NT2/D1 (cell line): ENCODE measurements at regions not wholly inside any gene's neighbourhood (a gene's known extent, or its start where the extent isn't known, plus 50 kb on each side); places are given as distances from the start of the nearest gene placed in this dataset.

Source experiments
- DNase-seq: peaks from one replicate; pipeline ENCODE4 v3.0.0-alpha.2; 2011; ENCODE audit warnings: low read depth, low spot score
- H3K27me3 ChIP-seq: 2 replicates; pipeline ENCODE4 v1.6.0; 2011; ENCODE audit warnings: mild to moderate bottlenecking; ENCODE audit not compliant: insufficient read length, insufficient read depth
- H3K36me3 ChIP-seq: 2 replicates; pipeline ENCODE4 v1.6.1; 2011; ENCODE audit warnings: mild to moderate bottlenecking, low read length, mixed read lengths; ENCODE audit not compliant: insufficient read depth, insufficient read length
- H3K4me1 ChIP-seq: 2 replicates; pipeline ENCODE4 v1.5.1; 2011; ENCODE audit not compliant: insufficient read depth, insufficient read length
- H3K4me3 ChIP-seq: 2 replicates; pipeline ENCODE4 v1.5.1; 2011; ENCODE audit warnings: low read depth; ENCODE audit not compliant: insufficient read length
- H3K9ac ChIP-seq: 2 replicates; pipeline ENCODE4 v1.6.0; 2011; ENCODE audit warnings: low read depth; ENCODE audit not compliant: insufficient read length
- H3K9me3 ChIP-seq: 2 replicates; pipeline ENCODE4 v1.5.1; 2011; ENCODE audit warnings: mild to moderate bottlenecking, low read length; ENCODE audit not compliant: insufficient read depth
- SUZ12 ChIP-seq: IDR thresholded peaks from 2 replicates; pipeline ENCODE4 v1.6.1; 2011; ENCODE audit not compliant: insufficient read length, insufficient read depth; ENCODE audit errors: extremely low read depth
- YY1 ChIP-seq: IDR thresholded peaks from 2 replicates; pipeline ENCODE4 v1.6.1; 2011; ENCODE audit not compliant: insufficient read length, insufficient read depth
- ZNF274 ChIP-seq: IDR thresholded peaks from 2 replicates; pipeline ENCODE4 v1.6.1; 2011; ENCODE audit warnings: mild to moderate bottlenecking, low read depth, low read length

DNA sequence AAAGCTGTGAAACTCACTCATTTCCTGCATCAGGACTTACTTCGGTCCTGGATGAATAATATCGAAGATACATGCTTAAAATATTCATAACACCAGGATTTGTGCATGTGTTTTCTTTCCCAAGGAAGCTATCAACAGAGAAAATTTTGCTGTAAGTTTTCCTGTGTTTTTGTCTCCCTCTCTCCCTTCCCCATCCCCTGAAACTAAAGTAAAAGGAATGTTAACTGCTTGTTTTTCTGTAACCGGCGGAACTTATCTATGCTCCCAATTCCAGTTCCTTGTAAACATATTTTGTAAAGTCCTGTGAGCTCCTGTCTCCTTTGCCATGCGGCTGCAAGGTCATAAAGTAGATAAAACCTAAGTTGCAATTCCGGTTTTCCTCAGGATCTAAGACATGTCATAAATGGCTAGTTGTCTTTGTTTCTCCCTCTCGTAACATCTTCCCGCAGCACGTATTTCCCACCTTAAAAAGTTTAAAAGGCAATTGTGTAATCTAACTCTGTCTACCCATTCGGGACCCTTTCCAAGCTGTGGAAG lies 79.0 kb upstream of the POM121L12 start:
- H3K36me3 ChIP-seq: no peaks in the 10 kb centered on the region
- H3K4me1 ChIP-seq: no peaks in the 10 kb centered on the region
- H3K27me3 ChIP-seq: no peaks in the 10 kb centered on the region
- no peak for DNase-seq
- H3K4me3 ChIP-seq: no peak overlapping the region
- no peak overlapping the region for H3K9ac ChIP-seq
- TF ChIP-seq ZNF274: no peak
- no peak for TF ChIP-seq SUZ12
- no peak for TF ChIP-seq YY1
- H3K9me3 ChIP-seq: no peaks in the 10 kb centered on the region; the same call in 1 of the 2 replicates

DNA sequence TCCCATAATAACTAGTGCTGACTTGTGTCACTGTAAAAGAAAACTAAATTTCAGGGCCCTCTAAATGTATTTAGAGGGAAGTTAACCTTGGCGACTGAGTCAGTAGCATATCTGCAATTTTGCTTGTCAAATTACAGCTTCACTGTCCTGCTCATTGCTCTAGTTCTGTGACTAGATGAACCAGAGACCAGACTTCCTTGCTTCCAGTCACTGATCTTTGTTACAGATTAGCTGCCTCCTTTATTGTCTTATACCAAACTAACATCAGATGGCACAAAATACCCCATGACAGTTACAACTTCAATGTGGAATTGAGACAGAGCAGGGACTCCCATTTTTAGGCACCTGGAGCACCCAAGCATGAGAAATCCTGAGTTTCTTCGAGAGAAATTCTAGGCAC lies 79.9 kb upstream of the POM121L12 start:
- TF ChIP-seq SUZ12 (no peak), ZNF274 (no peak), YY1 (no peak)
- Histone ChIP-seq H3K4me3 (no peak overlapping the region), H3K4me1 (no peaks in the 10 kb centered on the region), H3K9ac (no peak overlapping the region), H3K36me3 (no peaks in the 10 kb centered on the region), H3K27me3 (no peaks in the 10 kb centered on the region), H3K9me3 (no peaks in the 10 kb centered on the region; the same call in 1 of the 2 replicates)
- no peak for DNase-seq

DNA sequence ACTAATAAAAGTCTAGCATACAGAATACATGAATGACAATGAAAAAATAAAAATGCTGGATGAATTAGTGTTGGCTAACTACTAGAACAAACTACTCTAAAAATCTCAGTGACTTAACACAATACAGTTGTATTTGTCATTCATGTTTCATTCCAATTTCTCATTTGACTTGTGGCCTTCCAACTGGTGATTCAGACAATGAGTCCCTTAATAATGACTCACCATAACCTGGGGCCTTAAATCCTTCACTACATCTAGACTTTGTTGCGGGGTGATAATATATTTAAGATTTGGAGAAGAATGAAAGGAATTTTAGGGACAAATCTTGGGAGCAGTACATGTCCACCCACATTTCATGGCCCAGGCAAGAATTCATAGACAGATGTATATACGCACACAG lies 90.5 kb upstream of the POM121L12 start:
- no peaks in the 10 kb centered on the region for H3K27me3 ChIP-seq
- H3K9me3 ChIP-seq: no peaks in the 10 kb centered on the region
- H3K4me1 ChIP-seq: no peaks in the 10 kb centered on the region
- DNase-seq: no peak
- TF ChIP-seq SUZ12: no peak
- H3K9ac ChIP-seq: no peak overlapping the region
- H3K4me3 ChIP-seq: no peak overlapping the region
- no peaks in the 10 kb centered on the region for H3K36me3 ChIP-seq

DNA sequence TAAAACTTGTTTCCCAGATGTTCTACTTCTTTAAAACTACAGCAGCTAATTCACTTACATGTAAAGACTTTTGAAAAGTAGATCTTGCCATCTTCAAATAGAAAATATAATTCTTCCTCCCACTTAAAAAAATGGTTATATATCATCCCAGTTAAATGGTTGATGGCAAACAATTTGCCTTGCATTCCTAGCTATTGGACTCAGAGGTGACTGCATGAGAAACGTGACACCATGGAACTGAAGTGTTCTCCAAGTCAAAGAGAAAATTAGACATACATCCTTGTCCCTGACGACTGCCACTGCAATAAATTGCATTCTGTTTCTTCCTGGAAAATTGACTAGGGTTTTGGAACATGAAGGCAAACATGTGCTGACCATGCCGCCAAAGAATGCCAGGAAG lies 95.0 kb upstream of the POM121L12 start:
- no peaks in the 10 kb centered on the region for H3K36me3 ChIP-seq
- no peaks in the 10 kb centered on the region for H3K4me1 ChIP-seq
- no peak for DNase-seq
- no peaks in the 10 kb centered on the region for H3K9me3 ChIP-seq
- H3K4me3 ChIP-seq: no peak overlapping the region
- H3K27me3 ChIP-seq: no peaks in the 10 kb centered on the region
- TF ChIP-seq ZNF274 (no peak), SUZ12 (no peak), YY1 (no peak)
- no peak overlapping the region for H3K9ac ChIP-seq

DNA sequence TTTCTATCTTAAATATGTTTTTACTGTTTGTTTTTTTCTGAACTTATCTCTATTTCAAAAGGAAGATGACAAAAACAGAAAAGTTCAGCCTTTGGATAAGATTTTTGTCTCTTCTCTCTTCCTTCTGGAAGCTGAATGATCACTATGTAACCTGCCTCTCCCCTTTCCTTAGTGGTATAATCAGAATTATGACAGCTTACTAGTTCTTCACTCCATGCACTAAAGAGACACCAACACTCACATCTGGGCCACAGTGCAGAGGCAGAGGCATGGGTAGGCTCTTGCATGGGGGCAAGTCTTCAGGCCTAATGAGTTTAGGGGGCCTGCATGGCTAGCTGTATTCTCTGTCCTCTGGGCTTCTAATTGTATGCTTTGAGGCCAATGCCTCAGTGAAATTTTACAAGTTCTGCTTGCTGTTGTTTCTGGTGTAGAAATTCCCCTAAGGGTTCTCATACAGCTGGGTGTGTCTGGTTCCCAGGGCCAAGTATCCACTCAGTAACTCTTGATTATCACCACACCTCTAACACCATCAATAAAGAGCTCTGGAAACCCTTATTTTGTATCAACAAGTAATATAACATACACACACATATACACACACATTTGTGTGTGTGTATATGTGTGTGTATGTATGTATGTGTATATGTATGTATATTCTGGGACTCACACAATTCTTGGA lies 96.8 kb upstream of the POM121L12 start:
- Histone ChIP-seq H3K36me3 (no peaks in the 10 kb centered on the region), H3K27me3 (no peaks in the 10 kb centered on the region), H3K4me1 (no peaks in the 10 kb centered on the region), H3K4me3 (no peak overlapping the region), H3K9ac (no peak overlapping the region), H3K9me3 (no peaks in the 10 kb centered on the region)
- DNase-seq: no peak
- TF ChIP-seq SUZ12: no peak
- TF ChIP-seq ZNF274: no peak
- no peak for TF ChIP-seq YY1

DNA sequence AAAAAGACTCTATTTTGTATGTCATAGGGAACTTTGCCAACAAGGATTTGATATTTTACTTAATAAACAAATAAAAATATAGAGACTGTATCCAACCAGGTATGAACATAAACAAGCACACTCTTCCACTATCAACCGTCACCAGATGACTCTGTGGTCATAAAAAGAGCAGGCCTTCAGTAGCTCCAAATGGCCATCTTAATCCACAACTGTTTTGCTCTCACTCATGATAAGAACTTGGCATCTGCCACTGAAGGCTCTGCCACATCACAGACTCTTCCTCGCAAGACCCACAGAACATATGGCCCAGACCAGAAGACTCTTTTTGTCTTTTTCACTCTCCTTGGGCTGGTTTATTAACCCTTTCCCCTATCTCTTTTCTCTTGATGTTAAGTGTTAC lies 98.7 kb upstream of the POM121L12 start:
- Histone ChIP-seq H3K36me3 (no peaks in the 10 kb centered on the region), H3K9me3 (no peaks in the 10 kb centered on the region), H3K27me3 (no peaks in the 10 kb centered on the region), H3K4me3 (no peak overlapping the region), H3K4me1 (no peaks in the 10 kb centered on the region), H3K9ac (no peak overlapping the region)
- no peak for TF ChIP-seq ZNF274
- no peak for TF ChIP-seq YY1
- TF ChIP-seq SUZ12: no peak
- DNase-seq: no peak

DNA sequence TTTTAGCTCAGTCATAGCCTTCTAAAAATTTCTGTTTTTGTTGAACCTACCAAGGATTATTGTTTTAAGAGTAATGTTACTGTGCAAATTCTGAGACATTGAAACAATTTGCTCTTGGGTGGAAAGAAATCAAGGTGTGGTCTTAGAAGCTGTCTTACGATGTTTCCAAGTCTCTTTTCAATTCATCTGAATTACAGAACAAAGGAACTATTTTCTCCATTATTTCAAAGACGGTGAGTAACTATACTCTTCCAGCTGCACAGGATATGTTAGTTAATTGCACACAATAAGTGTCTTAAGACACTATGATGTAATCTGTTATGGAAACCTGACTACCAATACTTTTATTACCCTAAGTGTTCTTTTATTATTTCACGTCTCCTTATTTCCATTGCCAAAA lies 106.8 kb upstream of the POM121L12 start:
- Histone ChIP-seq H3K4me3 (no peak overlapping the region), H3K36me3 (no peaks in the 10 kb centered on the region), H3K27me3 (no peaks in the 10 kb centered on the region), H3K9me3 (no peaks in the 10 kb centered on the region), H3K9ac (no peak overlapping the region), H3K4me1 (no peaks in the 10 kb centered on the region)
- DNase-seq: no peak
- no peak for TF ChIP-seq SUZ12
- TF ChIP-seq YY1: no peak
- TF ChIP-seq ZNF274: no peak
